SJSA1 (cell line): ENCODE measurements at regions not wholly inside any gene's neighbourhood (a gene's known extent, or its start where the extent isn't known, plus 50 kb on each side); places are given as distances from the start of the nearest gene placed in this dataset.
"Not testable (repeated sequence)": the region's sequence is repeated elsewhere in the genome, so short reads cannot be mapped to it uniquely, and the experiment has no call there.

Experiments
- DNase-seq, 2 experiments: peaks; one replicate each; pipeline ENCODE4 v3.0.0-alpha.2; 2015 to 2020; ENCODE audit warnings: low spot score in 2 of 2, low read depth in 1 of 2
- H3K27ac ChIP-seq: fragments of 250-450 bp; sonication (Bioruptor Pico); 2 replicates; pipeline ENCODE4 v1.5.1; 2020; ENCODE audit warnings: mild to moderate bottlenecking, moderate library complexity
- H3K27me3 ChIP-seq: fragments of 250-450 bp; sonication (Bioruptor Pico); replicated peaks from 2 replicates; pipeline ENCODE4 v1.5.1; 2020; ENCODE audit warnings: mild to moderate bottlenecking, moderate library complexity
- H3K36me3 ChIP-seq: fragments of 250-450 bp; sonication (Bioruptor Pico); 2 replicates; pipeline ENCODE4 v1.5.1; 2020; ENCODE audit warnings: mild to moderate bottlenecking
- H3K4me1 ChIP-seq: fragments of 250-450 bp; sonication (Bioruptor Pico); replicated peaks from 2 replicates; pipeline ENCODE4 v1.6.1; 2021; ENCODE audit warnings: mild to moderate bottlenecking
- H3K4me3 ChIP-seq: fragments of 250-450 bp; sonication (Bioruptor Pico); 2 replicates; pipeline ENCODE4 v1.5.1; 2020; ENCODE audit warnings: mild to moderate bottlenecking
- H3K9me3 ChIP-seq: fragments of 250-450 bp; sonication (Bioruptor Pico); replicated peaks from 2 replicates; pipeline ENCODE4 v1.5.1; 2020; ENCODE audit warnings: mild to moderate bottlenecking

DNA sequence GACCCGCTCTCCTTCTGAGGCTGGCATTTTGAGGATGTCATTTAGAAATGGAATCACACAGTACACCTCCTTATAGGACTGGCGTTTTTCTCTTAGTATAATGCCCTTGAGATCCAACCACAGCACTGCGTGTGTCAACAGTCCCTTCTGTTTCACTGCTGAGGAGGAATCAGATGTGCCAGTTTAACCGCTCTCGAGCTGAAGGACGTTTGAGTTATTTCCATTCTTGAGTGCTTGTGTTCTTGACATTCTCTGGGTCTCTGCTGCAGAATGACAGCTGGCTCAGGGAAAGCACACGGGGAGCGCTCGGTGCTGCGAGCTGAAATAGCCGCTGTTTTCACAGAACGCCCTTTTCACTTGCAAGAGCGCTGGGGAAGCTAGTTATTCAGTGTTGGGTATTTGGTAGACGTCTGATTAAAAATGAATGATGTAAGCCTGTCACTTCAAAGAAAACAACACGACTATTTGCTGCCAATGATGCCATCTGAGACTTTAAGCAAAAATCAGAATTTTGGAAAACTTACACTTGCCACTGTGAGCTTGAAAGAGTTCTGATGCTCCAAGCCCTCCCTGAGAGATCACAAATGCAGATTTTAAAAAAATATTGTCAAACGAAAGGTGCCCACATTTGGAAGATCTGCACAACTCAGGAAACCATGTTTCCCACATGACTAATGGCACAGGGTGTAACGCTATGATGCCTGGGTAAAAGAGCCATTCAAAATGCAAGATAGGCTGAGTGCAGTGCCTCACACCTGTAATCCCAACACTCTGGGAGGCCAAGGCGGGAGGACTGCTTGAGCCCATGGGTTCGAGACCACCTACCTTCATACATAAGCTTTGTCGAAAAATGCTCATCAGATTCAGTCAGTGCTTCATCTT is 5358.4 kb upstream of the TPTE start:
- not testable (repeated sequence) for H3K4me3 ChIP-seq, H3K27ac ChIP-seq, H3K4me1 ChIP-seq, H3K27me3 ChIP-seq, H3K36me3 ChIP-seq, DNase-seq, H3K9me3 ChIP-seq

- H3K9me3 ChIP-seq, H3K4me3 ChIP-seq, H3K36me3 ChIP-seq, DNase-seq, H3K27me3 ChIP-seq, H3K27ac ChIP-seq, H3K4me1 ChIP-seq: not testable (repeated sequence)
Observed at GRCh38 chr21:5165829-5166228, 5355.6 kb upstream of the TPTE start.
